Fibroblast of lung (primary cell): ENCODE measurements at regions not wholly inside any gene's neighbourhood (a gene's known extent, or its start where the extent isn't known, plus 50 kb on each side); places are given as distances from the start of the nearest gene placed in this dataset.

ENCODE experiments used
- CTCF ChIP-seq, 2 donors: IDR thresholded peaks in 1 of 2; conservative IDR thresholded peaks in 1 of 2; 1 replicate in 1 of 2; 2 replicates in 1 of 2; pipeline ENCODE4 v1.5.1; 2011 to 2012; ENCODE audit warnings: low read length in 2 of 2, control low read depth in 1 of 2, inconsistent platforms in 1 of 2, low read depth in 1 of 2, mild to moderate bottlenecking in 1 of 2
- EZH2 ChIP-seq: IDR thresholded peaks from 2 replicates; pipeline ENCODE4 v1.5.1; 2012; ENCODE audit warnings: low read length, control low read depth, mild to moderate bottlenecking; ENCODE audit errors: missing control alignments

- TF ChIP-seq CTCF (conservative IDR thresholded peaks at IDR 0.05 in 1 of 2, IDR thresholded peaks at IDR 0.05 in 1 of 2; ENCODE audit: low read depth in 1 of 2, low read length in 2 of 2), result no peak
- no peak for TF ChIP-seq EZH2
These were observed 465.9 kb upstream of the BTBD3 start for GRCh38 chr20:11451793-11452291.
